COLO829 (cell line): ENCODE measurements at regions not wholly inside any gene's neighbourhood (a gene's known extent, or its start where the extent isn't known, plus 50 kb on each side); places are given as distances from the start of the nearest gene placed in this dataset.

Source experiments
- DNase-seq: peaks from one replicate; pipeline ENCODE4 v3.0.0; 2012; ENCODE audit warnings: low spot score

- no peak for DNase-seq
These were observed 76.1 kb upstream of the ATP11B start for GRCh38 chr3:182717216-182717615.

- no peak for DNase-seq
These were observed 70.4 kb upstream of the ATP11B start for GRCh38 chr3:182722907-182723306.

- DNase-seq: no peak
These were observed 69.7 kb upstream of the ATP11B start for GRCh38 chr3:182723596-182723995.

- DNase-seq: no peak
These were observed 67.7 kb upstream of the ATP11B start for GRCh38 chr3:182725372-182726251.

GRCh38 chr3:182726258-182727142, 66.8 kb upstream of the ATP11B start:
- no peak for DNase-seq

- no peak for DNase-seq
These were observed 65.1 kb upstream of the ATP11B start for GRCh38 chr3:182728238-182728637.

- DNase-seq: no peak
These were observed 63.2 kb upstream of the ATP11B start for GRCh38 chr3:182729903-182730674.

GRCh38 chr3:182730675-182731042, 62.6 kb upstream of the ATP11B start:
- no peak for DNase-seq

GRCh38 chr3:182731764-182732163, 61.5 kb upstream of the ATP11B start:
- DNase-seq: no peak

GRCh38 chr3:182732232-182733015, 60.9 kb upstream of the ATP11B start:
- DNase-seq: no peak

- DNase-seq: no peak
These were observed 57.6 kb upstream of the ATP11B start for GRCh38 chr3:182735672-182736071.

- no peak for DNase-seq
These were observed 55.5 kb upstream of the ATP11B start for GRCh38 chr3:182737825-182738224.

GRCh38 chr3:182738583-182739411, 54.5 kb upstream of the ATP11B start:
- DNase-seq: no peak

- no peak for DNase-seq
These were observed 53.7 kb upstream of the ATP11B start for GRCh38 chr3:182739619-182740018.

GRCh38 chr3:182740710-182741109, 52.6 kb upstream of the ATP11B start:
- no peak for DNase-seq

- DNase-seq: no peak
These were observed 52.1 kb upstream of the ATP11B start for GRCh38 chr3:182741214-182741613.
